PC-3 (cell line): ENCODE measurements at regions not wholly inside any gene's neighbourhood (a gene's known extent, or its start where the extent isn't known, plus 50 kb on each side); places are given as distances from the start of the nearest gene placed in this dataset.

Experiments
- ATAC-seq: fragments of 200-7000 bp; cut with Tn5 transposase; 2 replicates; pipeline ENCODE4 v1.9.1; 2020; ENCODE audit warnings: mild to moderate bottlenecking, moderate library complexity
- BruUV-seq: library from RNA; stranded (reverse); fragments of 400-500 nt; replicated peaks from 2 replicates; lab custom pipeline; 2021; lab: Mats Ljungman, UMichigan
- CTCF ChIA-PET: fragments of 300-600 bp; sonication (Branson Sonifier 250); formaldehyde crosslinking; loops from one replicate; lab custom pipeline; 2022; ENCODE audit warnings: antibody characterized with exemption; lab: Charles Lee
- POLR2A ChIA-PET: fragments of 300-600 bp; sonication (Branson Sonifier 250); formaldehyde crosslinking; loops from one replicate; lab custom pipeline; 2022; ENCODE audit warnings: antibody characterized with exemption; ENCODE audit not compliant: unreplicated experiment; lab: Charles Lee
- DNase-seq: peaks from one replicate; pipeline ENCODE4 v3.0.0-alpha.2; 2015
- H2AFZ ChIP-seq: fragments of 300-600 bp; sonication (generic); 2 replicates; pipeline ENCODE4 v1.6.0; 2016; ENCODE audit warnings: antibody characterized with exemption, low read length
- H3F3A ChIP-seq: fragments of 300-600 bp; sonication (generic); one replicate; pipeline ENCODE4 v1.6.0; 2017; ENCODE audit warnings: antibody characterized with exemption, low read length, control low read depth, mild to moderate bottlenecking; ENCODE audit not compliant: unreplicated experiment
- H3K27ac ChIP-seq: fragments of 300-600 bp; sonication (generic); 2 replicates; pipeline ENCODE4 v1.5.1; 2016; ENCODE audit warnings: mild to moderate bottlenecking, low read length
- H3K27me3 ChIP-seq: fragments of 300-600 bp; sonication (generic); 2 replicates; pipeline ENCODE4 v1.6.1; 2016; ENCODE audit warnings: low read length, mixed read lengths
- H3K36me3 ChIP-seq: fragments of 300-600 bp; sonication (generic); 2 replicates; pipeline ENCODE4 v1.6.1; 2016; ENCODE audit warnings: low read depth, mixed run types, low read length, mixed read lengths
- H3K4me1 ChIP-seq: fragments of 300-600 bp; sonication (generic); 2 replicates; pipeline ENCODE4 v1.5.1; 2016; ENCODE audit warnings: low read length; ENCODE audit not compliant: insufficient read depth
- H3K4me2 ChIP-seq: fragments of 300-600 bp; sonication (generic); 2 replicates; pipeline ENCODE4 v1.6.0; 2016; ENCODE audit warnings: low read length
- H3K4me3 ChIP-seq: fragments of 300-600 bp; sonication (generic); 2 replicates; pipeline ENCODE4 v1.5.1; 2016; ENCODE audit warnings: mild to moderate bottlenecking, low read length, mixed read lengths
- H3K79me2 ChIP-seq: fragments of 300-600 bp; sonication (generic); 2 replicates; pipeline ENCODE4 v1.6.1; 2017; ENCODE audit warnings: low read length, mixed read lengths
- H3K9ac ChIP-seq: fragments of 300-600 bp; sonication (generic); 2 replicates; pipeline ENCODE4 v1.6.0; 2016; ENCODE audit warnings: mild to moderate bottlenecking, low read length
- H3K9me2 ChIP-seq: fragments of 300-600 bp; sonication (generic); replicated peaks from 2 replicates; pipeline ENCODE4 v1.6.1; 2016; ENCODE audit warnings: mixed run types, low read length, mixed read lengths
- H3K9me3 ChIP-seq: fragments of 300-600 bp; sonication (generic); 2 replicates; pipeline ENCODE4 v1.6.1; 2016; ENCODE audit warnings: low read length, mixed read lengths
- H4K20me1 ChIP-seq: fragments of 300-600 bp; sonication (generic); 2 replicates; pipeline ENCODE4 v1.6.1; 2016; ENCODE audit warnings: low read length, mixed read lengths
- EZH2 ChIP-seq: fragments of 300-600 bp; sonication (generic); IDR thresholded peaks from one replicate; pipeline ENCODE4 v1.6.1; 2017; ENCODE audit warnings: antibody characterized with exemption, mild to moderate bottlenecking, low read length; ENCODE audit not compliant: unreplicated experiment
- EZH2phosphoT487 ChIP-seq: fragments of 300-600 bp; sonication (generic); IDR thresholded peaks from 2 replicates; pipeline ENCODE4 v1.6.1; 2018; ENCODE audit warnings: mild to moderate bottlenecking, antibody characterized with exemption, low read length, borderline replicate concordance
- intact Hi-C: fragments of 100-400 bp; cut with micrococcal nuclease; formaldehyde crosslinking; loops from 2 replicates; pipeline ENCODE4 v1.9.0; 2023
- TF ChIP-seq, protein P1 (sequence below): fragments of 300-600 bp; sonication (generic); conservative IDR thresholded peaks from 2 replicates; pipeline ENCODE4 v1.5.1; 2017; ENCODE audit warnings: antibody characterized with exemption, low read depth, mild to moderate bottlenecking, low read length

- POLR2A ChIA-PET = no interaction called here
These were observed 110.3 kb downstream of the AREG start for GRCh38 chr4:74555231-74555630.

DNA sequence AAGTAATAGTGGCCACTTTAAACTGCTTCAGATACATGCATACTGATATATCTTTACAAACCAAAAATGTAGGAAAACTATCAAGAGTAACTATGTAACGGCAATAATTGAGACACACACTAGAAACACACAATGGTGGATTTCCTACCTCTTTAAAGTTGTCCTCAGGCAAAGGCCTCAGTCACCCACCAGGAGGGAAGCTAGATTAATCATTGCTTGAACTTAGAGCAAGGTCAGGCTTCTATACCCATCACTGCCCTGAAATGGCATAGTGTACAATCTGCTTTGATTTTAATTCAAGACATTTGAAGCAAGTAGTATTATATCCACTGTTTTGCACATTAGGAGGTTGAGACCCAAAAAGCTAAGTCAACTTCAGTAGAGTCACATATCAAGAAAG lies 110.9 kb downstream of the AREG start:
- H2AFZ ChIP-seq = no peak overlapping the region
- peak overlapping the region; percentile 44 for H3K27ac ChIP-seq
- H3K79me2 ChIP-seq = no peaks in the 10 kb centered on the region
- no TSS peak for BruUV-seq
- no peak overlapping the region; the same call in 1 of the 2 replicates for H3K9ac ChIP-seq
- no peaks in the 10 kb centered on the region for H3K36me3 ChIP-seq
- ChIA-PET POLR2A (no interaction called here), CTCF (no interaction called here)
- H4K20me1 ChIP-seq = no peaks in the 10 kb centered on the region
- H3K9me2 ChIP-seq = no peaks in the 10 kb centered on the region
- H3K4me2 ChIP-seq = no peak overlapping the region
- H3K4me3 ChIP-seq = no peak overlapping the region
- H3K27me3 ChIP-seq = no peaks in the 10 kb centered on the region
- H3K4me1 ChIP-seq = peaks cover 13% of the 10 kb centered on the region
- no peak for DNase-seq
- H3F3A ChIP-seq = no peaks in the 10 kb centered on the region
- ATAC-seq = no peak
- no peaks in the 10 kb centered on the region for H3K9me3 ChIP-seq
- intact Hi-C loops = no loop called here
- TF ChIP-seq EZH2 (no peak), EZH2phosphoT487 (no peak)
- TF ChIP-seq, protein P1, sequence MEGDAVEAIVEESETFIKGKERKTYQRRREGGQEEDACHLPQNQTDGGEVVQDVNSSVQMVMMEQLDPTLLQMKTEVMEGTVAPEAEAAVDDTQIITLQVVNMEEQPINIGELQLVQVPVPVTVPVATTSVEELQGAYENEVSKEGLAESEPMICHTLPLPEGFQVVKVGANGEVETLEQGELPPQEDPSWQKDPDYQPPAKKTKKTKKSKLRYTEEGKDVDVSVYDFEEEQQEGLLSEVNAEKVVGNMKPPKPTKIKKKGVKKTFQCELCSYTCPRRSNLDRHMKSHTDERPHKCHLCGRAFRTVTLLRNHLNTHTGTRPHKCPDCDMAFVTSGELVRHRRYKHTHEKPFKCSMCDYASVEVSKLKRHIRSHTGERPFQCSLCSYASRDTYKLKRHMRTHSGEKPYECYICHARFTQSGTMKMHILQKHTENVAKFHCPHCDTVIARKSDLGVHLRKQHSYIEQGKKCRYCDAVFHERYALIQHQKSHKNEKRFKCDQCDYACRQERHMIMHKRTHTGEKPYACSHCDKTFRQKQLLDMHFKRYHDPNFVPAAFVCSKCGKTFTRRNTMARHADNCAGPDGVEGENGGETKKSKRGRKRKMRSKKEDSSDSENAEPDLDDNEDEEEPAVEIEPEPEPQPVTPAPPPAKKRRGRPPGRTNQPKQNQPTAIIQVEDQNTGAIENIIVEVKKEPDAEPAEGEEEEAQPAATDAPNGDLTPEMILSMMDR = no peak

More at GRCh38 chr4:74555231-74555630, 110.3 kb downstream of the AREG start:
- H2AFZ ChIP-seq = no peak overlapping the region
- intact Hi-C loops = no loop called here
- no peaks in the 10 kb centered on the region for H4K20me1 ChIP-seq
- no peaks in the 10 kb centered on the region for H3K9me2 ChIP-seq
- 0 out of 2 replicates have a peak overlapping the region, but pooled peaks have one; percentile 15 for H3K4me2 ChIP-seq
- H3K4me1 ChIP-seq = peaks cover 14% of the 10 kb centered on the region
- H3K4me3 ChIP-seq = no peak overlapping the region
- H3K9me3 ChIP-seq = no peaks in the 10 kb centered on the region
- no TSS peak for BruUV-seq
- no peak overlapping the region for H3K9ac ChIP-seq
- no peaks in the 10 kb centered on the region for H3K79me2 ChIP-seq
- peak; percentile 87 for DNase-seq
- CTCF ChIA-PET = no interaction called here
- H3K27me3 ChIP-seq = no peaks in the 10 kb centered on the region
- TF ChIP-seq, protein P1 = no peak
- no peak for TF ChIP-seq EZH2
- TF ChIP-seq EZH2phosphoT487 = no peak
- H3F3A ChIP-seq = no peaks in the 10 kb centered on the region
- ATAC-seq = peak; percentile 91
- peak overlapping the region; percentile 69 for H3K27ac ChIP-seq
- H3K36me3 ChIP-seq = no peaks in the 10 kb centered on the region

GRCh38 chr4:74559853-74560252 lies 114.9 kb downstream of the AREG start:
- Histone ChIP-seq H4K20me1 (no peaks in the 10 kb centered on the region), H3K4me3 (no peak overlapping the region), H3K9ac (no peak overlapping the region), H3K9me2 (no peaks in the 10 kb centered on the region), H3K9me3 (no peaks in the 10 kb centered on the region), H3K27me3 (no peaks in the 10 kb centered on the region), H3F3A (no peaks in the 10 kb centered on the region), H3K4me1 (peaks cover 10% of the 10 kb centered on the region), H3K36me3 (no peaks in the 10 kb centered on the region), H3K4me2 (no peak overlapping the region), H3K27ac (no peak overlapping the region), H3K79me2 (no peaks in the 10 kb centered on the region), H2AFZ (no peak overlapping the region)
- intact Hi-C loops = no loop called here
- ATAC-seq = no peak
- TF ChIP-seq EZH2phosphoT487 = no peak
- TF ChIP-seq, protein P1 = no peak
- no peak for TF ChIP-seq EZH2
- BruUV-seq = no TSS peak
- ChIA-PET POLR2A (no interaction called here), CTCF (no interaction called here)
- DNase-seq = no peak
